Activated T-cell treated with anti-CD3 and anti-CD28 coated beads, Interleukin-2, amount 50 U/mL, for 48 hours (primary cell): ENCODE measurements at regions not wholly inside any gene's neighbourhood (a gene's known extent, or its start where the extent isn't known, plus 50 kb on each side); places are given as distances from the start of the nearest gene placed in this dataset.

Source experiments
- DNase-seq, 2 experiments: peaks; one replicate each; pipeline ENCODE4 v3.0.0-alpha.2; 2020

GRCh38 chr6:164011321-164011720 lies 596.8 kb downstream of the QKI start:
- DNase-seq = no peak

GRCh38 chr6:164010441-164011103 lies 596.1 kb downstream of the QKI start:
- no peak for DNase-seq

GRCh38 chr6:164008902-164009301 lies 594.4 kb downstream of the QKI start:
- no peak for DNase-seq

- DNase-seq = no peak
These were observed 593.4 kb downstream of the QKI start for GRCh38 chr6:164007881-164008280.

- no peak for DNase-seq
These were observed 591.9 kb downstream of the QKI start for GRCh38 chr6:164006459-164006858.

GRCh38 chr6:164005004-164005711 lies 590.6 kb downstream of the QKI start:
- no peak for DNase-seq

- DNase-seq = no peak
These were observed 585.8 kb downstream of the QKI start for GRCh38 chr6:164000276-164000675.

GRCh38 chr6:163999475-164000125 lies 585.1 kb downstream of the QKI start:
- DNase-seq = no peak

GRCh38 chr6:163998496-163998895 lies 584.0 kb downstream of the QKI start:
- DNase-seq = no peak

GRCh38 chr6:163996491-163996890 lies 582.0 kb downstream of the QKI start:
- DNase-seq = no peak

- DNase-seq = no peak
These were observed 580.0 kb downstream of the QKI start for GRCh38 chr6:163994566-163994965.

GRCh38 chr6:163992701-163993100 lies 578.2 kb downstream of the QKI start:
- DNase-seq = no peak

- DNase-seq = no peak
These were observed 577.5 kb downstream of the QKI start for GRCh38 chr6:163992056-163992455.

GRCh38 chr6:163991321-163991720 lies 576.8 kb downstream of the QKI start:
- no peak for DNase-seq

- DNase-seq = no peak
These were observed 571.8 kb downstream of the QKI start for GRCh38 chr6:163986313-163986712.

- no peak for DNase-seq
These were observed 571.2 kb downstream of the QKI start for GRCh38 chr6:163985710-163986109.

GRCh38 chr6:163985040-163985439 lies 570.5 kb downstream of the QKI start:
- no peak for DNase-seq

- DNase-seq = no peak
These were observed 569.8 kb downstream of the QKI start for GRCh38 chr6:163984124-163984936.

- DNase-seq = no peak
These were observed 569.2 kb downstream of the QKI start for GRCh38 chr6:163983679-163984078.

- no peak for DNase-seq
These were observed 559.8 kb downstream of the QKI start for GRCh38 chr6:163974322-163974721.

- DNase-seq = no peak
These were observed 557.6 kb downstream of the QKI start for GRCh38 chr6:163971841-163972838.
